ENCODE measurements at regions not wholly inside any gene's neighbourhood (a gene's known extent, or its start where the extent isn't known, plus 50 kb on each side); places are given as distances from the start of the nearest gene placed in this dataset.

DNA sequence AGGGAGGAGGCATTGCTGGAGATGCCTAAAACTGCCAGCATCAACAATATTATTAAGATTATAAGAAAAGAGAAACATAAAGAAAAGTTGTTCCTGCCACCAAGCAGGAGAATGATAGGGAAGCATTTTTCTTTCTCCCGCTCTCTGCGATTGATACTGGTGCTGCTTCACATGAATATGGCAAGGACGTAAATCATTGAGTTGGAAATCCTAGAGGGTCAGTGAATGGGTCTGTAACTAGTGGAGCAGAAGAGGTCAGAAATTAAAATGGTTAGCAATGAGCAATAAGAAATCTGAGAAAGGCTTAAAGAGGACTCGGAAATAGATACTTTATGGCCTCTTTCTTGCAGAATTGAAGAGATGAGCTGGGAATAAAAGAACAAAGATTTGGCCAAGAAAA lies 631.7 kb downstream of the BCL11A start:
- TF ChIP-seq, protein P1, sequence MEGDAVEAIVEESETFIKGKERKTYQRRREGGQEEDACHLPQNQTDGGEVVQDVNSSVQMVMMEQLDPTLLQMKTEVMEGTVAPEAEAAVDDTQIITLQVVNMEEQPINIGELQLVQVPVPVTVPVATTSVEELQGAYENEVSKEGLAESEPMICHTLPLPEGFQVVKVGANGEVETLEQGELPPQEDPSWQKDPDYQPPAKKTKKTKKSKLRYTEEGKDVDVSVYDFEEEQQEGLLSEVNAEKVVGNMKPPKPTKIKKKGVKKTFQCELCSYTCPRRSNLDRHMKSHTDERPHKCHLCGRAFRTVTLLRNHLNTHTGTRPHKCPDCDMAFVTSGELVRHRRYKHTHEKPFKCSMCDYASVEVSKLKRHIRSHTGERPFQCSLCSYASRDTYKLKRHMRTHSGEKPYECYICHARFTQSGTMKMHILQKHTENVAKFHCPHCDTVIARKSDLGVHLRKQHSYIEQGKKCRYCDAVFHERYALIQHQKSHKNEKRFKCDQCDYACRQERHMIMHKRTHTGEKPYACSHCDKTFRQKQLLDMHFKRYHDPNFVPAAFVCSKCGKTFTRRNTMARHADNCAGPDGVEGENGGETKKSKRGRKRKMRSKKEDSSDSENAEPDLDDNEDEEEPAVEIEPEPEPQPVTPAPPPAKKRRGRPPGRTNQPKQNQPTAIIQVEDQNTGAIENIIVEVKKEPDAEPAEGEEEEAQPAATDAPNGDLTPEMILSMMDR (conservative IDR thresholded peaks at IDR 0.05): no peak
- no peak for TF ChIP-seq EZH2 (IDR thresholded peaks at IDR 0.05; ENCODE audit: low read depth)

Measured in PC-9 (cell line).